ENCODE measurements at regions not wholly inside any gene's neighbourhood (a gene's known extent, or its start where the extent isn't known, plus 50 kb on each side); places are given as distances from the start of the nearest gene placed in this dataset.

DNA sequence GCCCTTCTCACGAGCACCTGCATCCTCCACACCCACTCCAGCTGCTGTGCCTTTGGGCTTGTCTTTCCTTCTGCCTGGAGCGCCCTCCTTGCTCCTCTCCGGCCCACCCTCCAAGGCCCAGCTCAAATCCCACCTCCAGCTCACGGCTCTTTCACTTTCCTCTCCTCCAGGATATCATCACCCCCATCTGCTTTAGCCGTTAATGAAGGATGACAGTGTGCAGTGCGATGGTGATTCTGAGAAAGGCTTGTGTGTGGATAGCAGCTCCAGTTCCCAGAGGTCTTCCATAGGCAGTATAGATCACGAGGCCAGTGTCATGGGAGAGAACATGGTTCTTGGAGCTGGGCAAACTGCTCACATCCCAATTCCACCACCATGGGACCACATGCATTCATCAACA, 237.4 kb downstream of the TLE3 start (continued):
- no peak for TF ChIP-seq ZNF532 (CRISPR knock-in tag; IDR thresholded peaks at IDR 0.05; ENCODE audit: borderline replicate concordance)

DNA sequence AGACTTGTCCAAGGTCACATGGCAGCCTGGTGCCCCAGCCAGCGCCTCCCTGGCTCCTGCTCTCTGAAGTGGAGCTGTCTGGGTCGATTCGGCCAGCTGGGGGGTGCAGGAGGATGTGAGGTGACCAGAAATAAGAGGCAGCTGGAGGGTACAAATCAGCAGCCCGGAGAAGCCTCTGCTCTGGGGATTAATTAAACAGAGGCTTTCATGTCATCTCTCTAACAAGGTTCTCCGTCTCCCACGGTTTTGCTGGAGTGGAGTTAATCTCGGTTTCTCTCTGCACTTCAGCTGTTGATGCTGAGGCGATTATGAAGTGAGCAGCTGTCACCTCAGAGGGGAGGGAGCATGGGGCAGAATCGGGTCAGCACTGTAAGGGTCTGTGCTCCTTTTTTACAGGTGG, 236.8 kb downstream of the TLE3 start:
- Mint-ChIP-seq H3K36me3 (no peaks in the 10 kb centered on the region), H3K27ac (no peak overlapping the region), H3K27me3 (ENCODE audit: low read depth) (no peaks in the 10 kb centered on the region), H3K9me3 (peaks cover 13% of the 10 kb centered on the region), H3K4me3 (no peak overlapping the region), H3K4me1 (peaks cover 9% of the 10 kb centered on the region)
- ATAC-seq = no peak
- ChIA-PET CTCF (no interaction called here), POLR2A (no interaction called here)
- DNase-seq (ENCODE audit: low spot score) = no peak
- TF ChIP-seq, protein P1, sequence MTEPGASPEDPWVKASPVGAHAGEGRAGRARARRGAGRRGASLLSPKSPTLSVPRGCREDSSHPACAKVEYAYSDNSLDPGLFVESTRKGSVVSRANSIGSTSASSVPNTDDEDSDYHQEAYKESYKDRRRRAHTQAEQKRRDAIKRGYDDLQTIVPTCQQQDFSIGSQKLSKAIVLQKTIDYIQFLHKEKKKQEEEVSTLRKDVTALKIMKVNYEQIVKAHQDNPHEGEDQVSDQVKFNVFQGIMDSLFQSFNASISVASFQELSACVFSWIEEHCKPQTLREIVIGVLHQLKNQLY (CRISPR knock-in tag; IDR thresholded peaks at IDR 0.05) = no peak
- TF ChIP-seq ETV6 (CRISPR knock-in tag; IDR thresholded peaks at IDR 0.05) (no peak), IRF2 (CRISPR knock-in tag; IDR thresholded peaks at IDR 0.05; ENCODE audit: borderline replicate concordance, low read depth) (no peak), ZNF317 (CRISPR knock-in tag; IDR thresholded peaks at IDR 0.05; ENCODE audit: borderline replicate concordance, low read depth) (no peak), GTF2I (CRISPR knock-in tag; conservative IDR thresholded peaks at IDR 0.05) (no peak), ARID4B (CRISPR knock-in tag; IDR thresholded peaks at IDR 0.05; ENCODE audit: borderline replicate concordance) (no peak)
- TF ChIP-seq, protein P2, sequence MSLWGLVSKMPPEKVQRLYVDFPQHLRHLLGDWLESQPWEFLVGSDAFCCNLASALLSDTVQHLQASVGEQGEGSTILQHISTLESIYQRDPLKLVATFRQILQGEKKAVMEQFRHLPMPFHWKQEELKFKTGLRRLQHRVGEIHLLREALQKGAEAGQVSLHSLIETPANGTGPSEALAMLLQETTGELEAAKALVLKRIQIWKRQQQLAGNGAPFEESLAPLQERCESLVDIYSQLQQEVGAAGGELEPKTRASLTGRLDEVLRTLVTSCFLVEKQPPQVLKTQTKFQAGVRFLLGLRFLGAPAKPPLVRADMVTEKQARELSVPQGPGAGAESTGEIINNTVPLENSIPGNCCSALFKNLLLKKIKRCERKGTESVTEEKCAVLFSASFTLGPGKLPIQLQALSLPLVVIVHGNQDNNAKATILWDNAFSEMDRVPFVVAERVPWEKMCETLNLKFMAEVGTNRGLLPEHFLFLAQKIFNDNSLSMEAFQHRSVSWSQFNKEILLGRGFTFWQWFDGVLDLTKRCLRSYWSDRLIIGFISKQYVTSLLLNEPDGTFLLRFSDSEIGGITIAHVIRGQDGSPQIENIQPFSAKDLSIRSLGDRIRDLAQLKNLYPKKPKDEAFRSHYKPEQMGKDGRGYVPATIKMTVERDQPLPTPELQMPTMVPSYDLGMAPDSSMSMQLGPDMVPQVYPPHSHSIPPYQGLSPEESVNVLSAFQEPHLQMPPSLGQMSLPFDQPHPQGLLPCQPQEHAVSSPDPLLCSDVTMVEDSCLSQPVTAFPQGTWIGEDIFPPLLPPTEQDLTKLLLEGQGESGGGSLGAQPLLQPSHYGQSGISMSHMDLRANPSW (CRISPR knock-in tag; conservative IDR thresholded peaks at IDR 0.05; ENCODE audit: low read depth) = no peak

DNA sequence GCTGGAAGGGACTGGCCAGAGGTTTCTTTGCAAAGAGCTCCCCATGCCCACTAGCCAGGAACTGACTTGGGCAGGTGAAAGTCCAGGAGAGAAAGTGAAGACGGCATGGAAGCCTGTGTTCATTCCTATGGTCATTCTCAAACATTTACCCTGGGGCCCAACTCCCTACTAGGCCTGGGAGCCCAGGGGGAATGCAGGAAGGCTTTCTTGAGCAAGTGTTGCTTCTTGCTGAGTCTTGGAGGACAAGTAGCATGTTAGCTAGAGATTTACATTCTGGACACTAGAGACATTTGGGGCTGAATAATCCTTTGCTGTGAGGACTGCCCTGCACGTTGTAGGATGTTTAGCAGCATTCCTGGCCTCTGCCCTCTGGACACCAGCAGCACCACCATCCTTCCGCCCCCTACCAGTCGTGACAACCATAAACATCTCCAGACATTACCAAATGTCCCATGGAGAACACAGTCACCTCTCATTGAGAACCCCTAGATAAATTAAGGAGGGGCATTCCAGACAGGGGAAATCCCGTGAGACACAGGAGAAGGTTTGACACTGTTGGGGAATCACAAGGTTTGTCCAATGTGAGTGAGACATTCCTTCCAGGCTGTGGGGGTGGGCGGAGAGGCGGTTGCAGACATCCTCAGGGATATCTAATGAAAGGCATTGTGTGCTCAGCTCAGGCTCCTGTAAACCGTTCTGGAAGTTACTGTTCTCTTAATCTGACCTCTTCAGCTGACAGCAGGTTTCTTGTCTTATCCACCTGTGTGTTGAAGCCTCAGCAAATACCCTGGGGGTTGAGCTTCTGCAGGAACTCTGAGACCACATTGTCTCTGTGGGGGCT, 236.2 kb downstream of the TLE3 start:
- Mint-ChIP-seq H3K36me3 (no peaks in the 10 kb centered on the region), H3K27ac (no peak overlapping the region), H3K4me3 (no peak overlapping the region), H3K27me3 (ENCODE audit: low read depth) (no peaks in the 10 kb centered on the region), H3K4me1 (peaks cover 9% of the 10 kb centered on the region), H3K9me3 (peaks cover 13% of the 10 kb centered on the region)
- ChIA-PET CTCF (interaction anchor here (0.6 kb wide), 1 partner anchor 384 kb away, joined by 3 read pairs; no protein-coding TSS in a partner anchor), POLR2A (no interaction called here)
- ATAC-seq (no peak), DNase-seq (ENCODE audit: low spot score) (no peak)
- TF ChIP-seq ZNF138 (CRISPR knock-in tag; conservative IDR thresholded peaks at IDR 0.05) (no peak), ZNF281 (CRISPR knock-in tag; IDR thresholded peaks at IDR 0.05) (no peak), ATF6 (CRISPR knock-in tag; IDR thresholded peaks at IDR 0.05) (no peak), SP1 (CRISPR knock-in tag; conservative IDR thresholded peaks at IDR 0.05) (no peak), ZNF416 (CRISPR knock-in tag; IDR thresholded peaks at IDR 0.05) (no peak), FOXK1 (CRISPR knock-in tag; IDR thresholded peaks at IDR 0.05) (no peak)

Data from WTC11 (cell line).